Spleen (tissue), 7 donors: ENCODE measurements at regions not wholly inside any gene's neighbourhood (a gene's known extent, or its start where the extent isn't known, plus 50 kb on each side); places are given as distances from the start of the nearest gene placed in this dataset.

ENCODE experiments used
- CTCF ChIP-seq, 11 experiments: fragments of 200-600 bp in 7 of 11; fragments of 450-650 bp in 4 of 11; sonication (generic) in 4 of 11; IDR thresholded peaks in 8 of 11; conservative IDR thresholded peaks in 3 of 11; 1 replicate in 7 of 11; 2 replicates in 4 of 11; pipeline versions ENCODE4 v1.4.0 to v1.8.0; 2016 to 2021; ENCODE audit warnings: antibody characterized with exemption in 11 of 11, inconsistent platforms in 4 of 11, mild to moderate bottlenecking in 1 of 11
- POLR2A ChIP-seq, 3 donors: fragments of 450-650 bp; IDR thresholded peaks; one replicate each; pipeline ENCODE4 v1.5.1; 2017; ENCODE audit warnings: antibody characterized with exemption in 3 of 3, mild to moderate bottlenecking in 1 of 3
- POLR2AphosphoS5 ChIP-seq, 3 donors: sonication (generic); formaldehyde crosslinking; IDR thresholded peaks; one replicate each; pipeline ENCODE4 v1.5.1; 2017; ENCODE audit warnings: antibody characterized with exemption in 3 of 3
- donor health status: DM: no; HTN: no; CAD: no; lungs with moderate emphysema.
- donor health status: DM: no; HTN: no; CAD: no.
- donor health status: DM: no; HTN: no; CAD: no.

GRCh38 chr11:42778193-42778592 is 533.6 kb upstream of the API5 start:
- TF ChIP-seq POLR2A (IDR thresholded peaks at IDR 0.05), result no peak
- TF ChIP-seq CTCF (IDR thresholded peaks at IDR 0.05 in 8 of 11, conservative IDR thresholded peaks at IDR 0.05 in 3 of 11), result no peak
- no peak for TF ChIP-seq POLR2AphosphoS5 (IDR thresholded peaks at IDR 0.05)
